ENCODE measurements at regions not wholly inside any gene's neighbourhood (a gene's known extent, or its start where the extent isn't known, plus 50 kb on each side); places are given as distances from the start of the nearest gene placed in this dataset.
"Not testable (repeated sequence)": the region's sequence is repeated elsewhere in the genome, so short reads cannot be mapped to it uniquely, and the experiment has no call there.

GRCh38 chr12:68534108-68534507 is 76.6 kb upstream of the RAP1B start:
- DNase-seq (ENCODE audit: extremely low spot score): peak; percentile 47
- intact Hi-C loops (cut with DNase I): no loop called here
- H3K36me3 ChIP-seq: no peaks in the 10 kb centered on the region
- TF ChIP-seq POLR2A (IDR thresholded peaks at IDR 0.05; ENCODE audit: low read depth) (no peak), CTCF (IDR thresholded peaks at IDR 0.05) (no peak), EP300 (IDR thresholded peaks at IDR 0.05) (no peak), POLR2AphosphoS5 (IDR thresholded peaks at IDR 0.05) (no peak)
- no peaks in the 10 kb centered on the region for H3K9me3 ChIP-seq
- no peak overlapping the region for H3K4me3 ChIP-seq
- H3K4me1 ChIP-seq: peaks cover 7 to 28% (median 21%) of the 10 kb centered on the region in 4 donors
- H3K27me3 ChIP-seq: no peaks in the 10 kb centered on the region
- WGBS: 94% methylated on average over 5 of the region's 5 CpGs
- H3K27ac ChIP-seq (replicated peaks in 1 of 4): no peak overlapping the region

GRCh38 chr12:68536885-68537485 is 73.7 kb upstream of the RAP1B start:
- WGBS: 75% methylated on average over 6 of the region's 6 CpGs
- Histone ChIP-seq H3K4me1 (peaks cover 13 to 19% (median 15%) of the 10 kb centered on the region in 4 donors), H3K9me3 (no peaks in the 10 kb centered on the region), H3K27me3 (no peaks in the 10 kb centered on the region), H3K4me3 (no peak overlapping the region), H3K27ac (replicated peaks in 1 of 4) (no peak overlapping the region), H3K36me3 (no peaks in the 10 kb centered on the region)
- TF ChIP-seq CTCF (IDR thresholded peaks at IDR 0.05): no peak
- TF ChIP-seq EP300 (IDR thresholded peaks at IDR 0.05): no peak
- TF ChIP-seq POLR2AphosphoS5 (IDR thresholded peaks at IDR 0.05): no peak
- no peak for TF ChIP-seq POLR2A (IDR thresholded peaks at IDR 0.05; ENCODE audit: low read depth)
- DNase-seq (ENCODE audit: extremely low spot score): no peak
- intact Hi-C loops (cut with DNase I): no loop called here

- no peak for DNase-seq (ENCODE audit: extremely low spot score)
- WGBS: 94% methylated on average over 2 of the region's 2 CpGs
- no peak overlapping the region for H3K27ac ChIP-seq (replicated peaks in 1 of 4)
- no peaks in the 10 kb centered on the region for H3K27me3 ChIP-seq
- H3K36me3 ChIP-seq: no peaks in the 10 kb centered on the region
- H3K9me3 ChIP-seq: no peaks in the 10 kb centered on the region
- intact Hi-C loops (cut with DNase I): no loop called here
- H3K4me1 ChIP-seq: peaks cover 11 to 16% (median 14%) of the 10 kb centered on the region in 4 donors
- no peak for TF ChIP-seq CTCF (IDR thresholded peaks at IDR 0.05)
- TF ChIP-seq POLR2AphosphoS5 (IDR thresholded peaks at IDR 0.05): no peak
- no peak for TF ChIP-seq POLR2A (IDR thresholded peaks at IDR 0.05; ENCODE audit: low read depth)
- TF ChIP-seq EP300 (IDR thresholded peaks at IDR 0.05): no peak
- no peak overlapping the region for H3K4me3 ChIP-seq
These were observed 73.1 kb upstream of the RAP1B start for GRCh38 chr12:68537571-68537970.

GRCh38 chr12:68538726-68539614 is 71.7 kb upstream of the RAP1B start:
- no peaks in the 10 kb centered on the region for H3K27me3 ChIP-seq
- peak overlapping the region; percentile 32 to 72 (median 54) for H3K27ac ChIP-seq (replicated peaks in 1 of 4)
- WGBS: 42% methylated on average over 11 of the region's 11 CpGs
- peak; percentile 92 for DNase-seq (ENCODE audit: extremely low spot score)
- intact Hi-C loops (cut with DNase I): no loop called here
- H3K4me1 ChIP-seq: peaks cover 11 to 16% (median 14%) of the 10 kb centered on the region in 4 donors
- H3K9me3 ChIP-seq: no peaks in the 10 kb centered on the region
- H3K4me3 ChIP-seq: peak overlapping the region; percentile 25 to 44 (median 29)
- H3K36me3 ChIP-seq: no peaks in the 10 kb centered on the region
- no peak for TF ChIP-seq EP300 (IDR thresholded peaks at IDR 0.05)
- peak in 1 of 2 donors; percentile 11 for TF ChIP-seq POLR2AphosphoS5 (IDR thresholded peaks at IDR 0.05)

GRCh38 chr12:68539615-68539952 is 71.1 kb upstream of the RAP1B start:
- no peaks in the 10 kb centered on the region for H3K36me3 ChIP-seq
- no peak for TF ChIP-seq POLR2AphosphoS5 (IDR thresholded peaks at IDR 0.05)
- no peak for TF ChIP-seq CTCF (IDR thresholded peaks at IDR 0.05)
- peaks cover 11 to 16% (median 14%) of the 10 kb centered on the region in 4 donors for H3K4me1 ChIP-seq
- H3K27ac ChIP-seq (replicated peaks in 1 of 4): peak overlapping the region in 3 of 4 donors; percentile 43 to 72 (median 65)
- no peaks in the 10 kb centered on the region for H3K27me3 ChIP-seq
- peak overlapping the region; percentile 25 to 44 (median 29) for H3K4me3 ChIP-seq
- H3K9me3 ChIP-seq: no peaks in the 10 kb centered on the region
- intact Hi-C loops (cut with DNase I): no loop called here
- DNase-seq (ENCODE audit: extremely low spot score): no peak
- WGBS: 82% methylated on average over 1 of the region's 1 CpG

- DNase-seq (ENCODE audit: extremely low spot score); H3K4me3 ChIP-seq; intact Hi-C loops (cut with DNase I); H3K9me3 ChIP-seq; H3K27me3 ChIP-seq; H3K36me3 ChIP-seq; H3K27ac ChIP-seq (replicated peaks in 1 of 4): not testable (repeated sequence)
- peaks cover 11 to 16% (median 14%) of the 10 kb centered on the region in 4 donors for H3K4me1 ChIP-seq
- WGBS: 92% methylated on average over 5 of the region's 5 CpGs
These were observed 69.9 kb upstream of the RAP1B start for GRCh38 chr12:68540768-68541167.

- H3K4me3 ChIP-seq; DNase-seq (ENCODE audit: extremely low spot score); H3K27ac ChIP-seq (replicated peaks in 1 of 4); intact Hi-C loops (cut with DNase I); H3K4me1 ChIP-seq; H3K36me3 ChIP-seq; H3K27me3 ChIP-seq: not testable (repeated sequence)
- whole genome bisulfite sequencing: 92% methylated on average over 3 of the region's 3 CpGs
- peaks cover 0 to 19% (median 9%) of the 10 kb centered on the region in 4 donors for H3K9me3 ChIP-seq
These were observed 63.4 kb upstream of the RAP1B start for GRCh38 chr12:68547318-68547717.
